GM21529 (cell line): ENCODE measurements at regions not wholly inside any gene's neighbourhood (a gene's known extent, or its start where the extent isn't known, plus 50 kb on each side); places are given as distances from the start of the nearest gene placed in this dataset.
A peak's percentile ranks its signal among the peaks of the same experiment; 100 is the strongest.
"Not testable (repeated sequence)": the region's sequence is repeated elsewhere in the genome, so short reads cannot be mapped to it uniquely, and the experiment has no call there.

Source experiments
- ATAC-seq: cut with Tn5 transposase; IDR thresholded peaks from one replicate; pipeline ENCODE4 v1.9.1; 2021; ENCODE audit not compliant: unreplicated experiment

GRCh38 chr12:70008944-70009343, 183.9 kb downstream of the MYRFL start:
- ATAC-seq = no peak

- ATAC-seq = no peak
Observed at GRCh38 chr12:70011353-70011752, 186.3 kb downstream of the MYRFL start.

DNA sequence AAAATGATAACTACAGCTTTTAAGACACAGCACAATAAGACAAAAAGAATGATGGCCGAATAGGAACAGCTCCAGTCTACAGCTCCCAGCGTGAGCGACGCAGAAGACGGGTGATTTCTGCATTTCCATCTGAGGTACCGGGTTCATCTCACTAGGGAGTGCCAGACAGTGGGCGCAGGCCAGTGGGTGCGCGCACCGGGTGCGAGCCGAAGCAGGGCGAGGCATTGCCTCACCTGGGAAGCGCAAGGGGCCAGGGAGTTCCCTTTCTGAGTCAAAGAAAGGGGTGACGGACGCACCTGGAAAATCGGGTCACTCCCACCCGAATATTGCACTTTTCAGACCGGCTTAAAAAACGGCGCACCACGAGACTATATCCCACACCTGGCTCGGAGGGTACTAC, 188.0 kb downstream of the MYRFL start:
- not testable (repeated sequence) for ATAC-seq

DNA sequence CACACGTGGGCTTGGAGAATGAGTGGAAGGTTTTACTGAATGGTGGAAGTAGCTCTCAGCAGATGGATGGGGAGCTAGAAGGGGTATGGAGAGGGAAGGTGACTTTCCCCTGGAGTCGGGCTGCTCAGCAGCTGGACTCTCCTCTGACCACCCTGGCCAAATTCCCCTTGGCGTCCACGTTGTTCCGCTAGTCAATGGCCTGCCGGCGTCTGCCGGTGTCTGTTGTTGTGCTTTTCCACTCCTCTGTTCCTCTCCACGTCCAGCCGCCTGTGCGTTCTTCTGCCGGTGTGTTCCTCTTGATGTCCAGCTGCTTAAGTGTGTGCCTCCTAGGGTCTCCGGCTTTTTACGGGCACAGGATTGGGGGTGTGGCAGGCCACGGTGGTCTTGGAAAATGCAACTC, 203.5 kb downstream of the MYRFL start:
- ATAC-seq = no peak

GRCh38 chr12:70028918-70029317, 203.9 kb downstream of the MYRFL start:
- no peak for ATAC-seq

- no peak for ATAC-seq
Observed at GRCh38 chr12:70031046-70031445, 206.0 kb downstream of the MYRFL start.

- no peak for ATAC-seq
Observed at GRCh38 chr12:70032076-70032475, 207.0 kb downstream of the MYRFL start.

- no peak for ATAC-seq
Observed at GRCh38 chr12:70033310-70033709, 208.3 kb downstream of the MYRFL start.

DNA sequence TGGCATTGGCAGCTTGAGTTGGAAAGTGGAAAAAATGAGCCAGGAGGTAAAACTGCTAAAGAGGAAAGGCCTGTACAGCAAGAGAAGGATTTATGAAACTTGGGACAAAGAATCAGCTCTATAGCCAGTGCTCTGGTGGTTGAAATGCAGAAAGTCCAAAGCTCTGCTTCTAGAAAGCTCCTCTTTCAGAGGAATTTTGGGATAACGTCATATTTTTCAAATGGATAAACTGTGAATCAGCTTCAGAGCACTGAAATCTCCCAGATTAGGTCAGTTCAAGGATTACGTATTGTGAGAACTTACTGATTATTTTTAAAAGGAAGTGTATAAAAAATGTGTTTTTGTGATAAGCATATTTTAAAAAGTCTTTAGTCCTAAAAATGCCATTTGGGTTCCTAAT, 203.1 kb upstream of the CNOT2 start:
- ATAC-seq = no peak

- no peak for ATAC-seq
Observed at GRCh38 chr12:70042675-70043074, 200.6 kb upstream of the CNOT2 start.

- no peak for ATAC-seq
Observed at GRCh38 chr12:70043490-70044138, 199.6 kb upstream of the CNOT2 start.

DNA sequence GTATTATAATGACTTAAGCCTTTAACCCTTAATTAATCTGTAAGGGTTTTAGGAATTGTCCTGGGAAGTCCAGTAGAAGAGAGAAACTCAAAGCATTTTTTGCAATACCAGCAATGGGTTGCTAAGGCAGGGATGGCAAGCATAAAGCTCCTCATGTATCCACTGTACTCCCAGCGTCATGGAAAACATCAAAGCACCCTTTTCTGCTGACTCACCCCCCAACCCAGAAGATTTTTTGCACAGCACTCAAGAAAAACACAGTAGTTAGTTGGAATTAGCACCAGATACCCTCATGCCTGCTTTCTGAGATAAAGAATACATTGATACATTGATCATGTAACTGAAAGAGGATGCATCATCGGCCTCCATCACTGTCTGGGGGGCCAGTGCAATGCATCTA, 199.1 kb upstream of the CNOT2 start:
- ATAC-seq = no peak

DNA sequence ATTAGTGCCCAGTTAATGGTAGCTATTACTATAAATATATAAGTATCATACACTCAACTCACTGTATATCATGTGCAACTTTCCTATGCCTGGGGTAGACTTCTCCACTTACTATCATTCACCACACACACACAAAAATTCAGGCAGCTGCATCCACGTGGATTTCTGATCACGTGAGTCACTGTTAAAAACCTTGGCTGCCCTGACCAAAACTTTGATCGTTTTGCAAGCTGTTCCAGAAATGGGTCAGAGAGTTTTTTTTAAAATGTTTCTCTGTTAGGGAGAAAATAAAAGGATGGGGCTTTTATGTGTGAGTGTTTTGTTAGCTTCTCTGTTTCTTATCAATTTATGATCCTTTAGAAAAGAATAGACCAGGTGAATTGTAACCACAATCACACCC, 198.2 kb upstream of the CNOT2 start:
- ATAC-seq = no peak

- ATAC-seq = no peak
Observed at GRCh38 chr12:70045514-70045913, 197.7 kb upstream of the CNOT2 start.

DNA sequence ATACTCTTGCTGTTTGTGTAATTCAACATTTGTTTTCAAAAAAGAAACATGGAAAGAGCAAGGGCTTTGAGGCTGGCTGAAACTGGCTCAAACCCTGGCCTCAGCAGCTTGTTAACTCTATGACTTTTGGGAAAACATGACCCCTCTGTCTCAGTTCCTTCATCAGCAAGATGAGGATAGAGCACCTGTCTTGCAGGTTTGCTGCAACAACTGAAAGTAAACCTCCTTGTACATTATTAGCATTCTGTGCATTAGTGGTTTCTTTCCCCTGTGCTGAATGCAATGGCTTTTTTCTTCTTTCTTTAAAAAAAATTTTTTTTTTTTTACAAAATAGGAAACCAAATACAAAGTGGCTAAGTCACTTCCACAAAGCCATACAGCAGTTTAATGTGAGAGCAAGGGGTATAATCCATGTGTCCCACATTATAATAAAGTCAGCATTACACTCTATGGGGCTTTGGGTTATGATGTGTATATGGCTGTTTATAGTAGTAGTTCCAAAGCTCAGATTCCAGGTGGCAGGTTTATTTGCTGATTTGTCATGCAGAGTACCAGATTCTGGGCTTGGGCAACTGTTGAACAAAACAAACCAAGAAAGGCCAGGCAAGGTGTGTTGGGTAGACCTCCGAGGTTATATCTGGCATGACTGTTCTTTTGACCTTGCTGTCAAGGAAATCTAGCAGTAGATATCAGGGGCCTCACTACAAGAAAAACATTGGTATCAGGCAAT, 194.5 kb upstream of the CNOT2 start:
- ATAC-seq = no peak

DNA sequence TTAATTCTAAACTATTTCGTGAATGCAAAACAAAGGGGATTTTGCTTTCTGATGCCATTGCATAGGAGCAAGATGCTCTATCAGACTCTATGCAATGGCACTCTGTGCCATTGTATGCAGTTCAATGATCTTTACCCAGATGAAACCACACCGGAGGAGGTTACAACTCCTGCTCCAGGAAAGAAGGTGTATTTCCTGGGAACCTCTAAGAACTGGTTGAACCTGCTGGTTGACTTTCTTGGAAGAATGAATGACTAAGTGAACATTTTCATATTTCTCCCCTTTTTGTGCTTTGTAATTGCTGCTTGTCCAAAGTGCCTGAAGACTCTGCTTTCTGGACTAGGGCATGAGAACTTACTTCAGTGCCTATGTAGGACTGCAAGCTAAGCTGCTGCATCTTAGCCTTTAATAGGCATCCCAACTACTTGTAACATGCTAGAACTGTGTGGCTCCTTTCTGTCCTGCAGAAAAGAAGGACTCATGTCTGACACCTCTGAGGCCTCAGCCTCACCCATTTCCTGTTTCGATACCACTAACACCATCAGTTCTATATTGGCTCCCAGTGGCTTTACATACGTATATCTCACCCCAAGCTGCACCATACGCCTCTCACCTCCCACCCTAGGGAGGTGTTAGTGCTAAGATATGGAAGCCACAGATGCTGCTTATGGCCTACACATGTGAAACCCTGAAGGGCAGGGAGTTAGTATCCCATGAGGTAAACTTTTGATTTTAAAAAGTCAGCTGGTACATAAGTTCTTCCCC, 193.5 kb upstream of the CNOT2 start:
- peak; percentile 87 for ATAC-seq

DNA sequence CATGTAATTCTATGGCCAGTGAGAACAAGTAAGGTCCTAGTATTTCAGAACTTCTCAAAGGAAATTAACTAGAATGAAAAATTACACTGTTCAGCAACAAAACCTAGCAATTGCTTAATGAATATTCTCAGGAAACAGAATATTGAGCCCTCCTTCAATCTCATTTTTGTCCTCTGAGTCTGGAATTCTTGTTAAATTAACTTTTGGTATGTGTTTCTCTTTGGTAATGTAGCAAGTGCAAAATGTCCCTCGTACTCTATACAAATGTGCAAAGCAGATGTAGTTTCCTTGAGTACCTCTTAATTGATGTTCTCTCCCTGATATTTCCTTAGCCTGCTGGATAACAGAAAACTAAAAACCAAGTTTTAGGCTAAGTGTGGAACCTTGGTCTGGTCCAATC, 190.8 kb upstream of the CNOT2 start:
- ATAC-seq = no peak

GRCh38 chr12:70052931-70053497, 190.2 kb upstream of the CNOT2 start:
- no peak for ATAC-seq

GRCh38 chr12:70059373-70059772, 183.9 kb upstream of the CNOT2 start:
- ATAC-seq = no peak

DNA sequence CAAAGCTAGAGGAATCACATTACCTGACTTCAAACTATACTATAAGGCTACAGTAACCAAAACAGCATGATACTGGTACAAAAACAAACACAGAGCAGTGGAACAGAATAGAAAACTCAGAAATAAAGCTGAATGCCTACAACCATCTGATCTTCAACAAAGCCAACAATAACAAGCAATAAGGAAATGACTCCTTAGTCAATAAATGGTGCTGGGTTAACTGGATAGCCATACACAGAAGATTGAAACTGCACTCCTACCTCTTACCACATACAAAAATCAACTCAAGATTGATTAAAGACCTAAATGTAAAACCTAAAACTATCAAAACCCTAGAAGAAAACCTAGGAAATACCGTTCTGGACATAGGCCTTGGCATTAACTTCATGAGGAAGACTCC, 182.6 kb upstream of the CNOT2 start:
- no peak for ATAC-seq

GRCh38 chr12:70068743-70069142, 174.5 kb upstream of the CNOT2 start:
- ATAC-seq = peak; percentile 47
